Hematopoietic multipotent progenitor cell (in vitro differentiated cells): ENCODE measurements at regions not wholly inside any gene's neighbourhood (a gene's known extent, or its start where the extent isn't known, plus 50 kb on each side); places are given as distances from the start of the nearest gene placed in this dataset.

Experiments used
- DNase-seq, 3 donors: peaks; one replicate each; pipeline ENCODE4 v3.0.0-alpha.2; 2011 to 2015; ENCODE audit warnings: low read depth in 2 of 3, low spot score in 2 of 3

DNA sequence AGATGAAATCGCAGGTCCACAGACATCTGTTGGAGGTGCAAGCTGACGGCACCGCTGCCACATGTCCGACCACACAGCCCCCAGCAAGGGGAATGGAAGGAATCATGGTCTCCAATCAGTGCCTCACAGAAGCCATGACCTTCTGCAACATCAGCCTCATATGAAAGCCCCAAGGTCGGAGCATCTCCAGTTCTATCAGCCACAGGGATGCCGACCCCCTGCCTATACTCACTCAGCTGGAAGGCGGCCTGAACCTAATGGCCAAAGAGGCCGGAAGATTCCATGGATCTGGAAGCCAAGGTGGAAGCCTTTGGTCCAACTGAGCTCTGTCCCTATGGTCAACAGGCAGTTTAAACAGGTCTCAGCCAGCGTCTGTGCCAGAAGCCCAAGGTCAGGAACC, 278.8 kb downstream of the TNS1 start:
- DNase-seq = no peak

- DNase-seq = no peak
Measured at GRCh38 chr2:217722883-217723472, 279.8 kb downstream of the TNS1 start.

DNA sequence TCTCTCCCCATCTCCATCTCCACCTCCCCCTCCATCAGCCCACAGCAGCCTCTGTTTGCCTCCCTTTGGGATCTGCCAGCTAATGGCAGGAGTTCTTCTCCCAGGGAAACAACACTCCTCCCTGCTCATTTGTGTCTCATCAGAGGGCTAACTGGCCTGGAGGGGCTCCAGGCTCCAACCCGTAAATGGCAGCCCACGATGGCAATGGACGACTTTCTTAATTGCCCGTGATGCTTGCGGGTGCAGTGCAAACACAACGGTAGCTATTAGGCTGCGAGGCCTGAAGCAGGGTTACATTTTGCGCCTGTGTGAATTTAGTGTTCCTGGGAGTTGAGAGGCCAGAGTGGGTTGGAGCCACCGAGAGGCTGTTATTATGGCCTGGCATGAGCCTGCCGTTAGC, 285.1 kb downstream of the TNS1 start:
- DNase-seq = no peak

DNA sequence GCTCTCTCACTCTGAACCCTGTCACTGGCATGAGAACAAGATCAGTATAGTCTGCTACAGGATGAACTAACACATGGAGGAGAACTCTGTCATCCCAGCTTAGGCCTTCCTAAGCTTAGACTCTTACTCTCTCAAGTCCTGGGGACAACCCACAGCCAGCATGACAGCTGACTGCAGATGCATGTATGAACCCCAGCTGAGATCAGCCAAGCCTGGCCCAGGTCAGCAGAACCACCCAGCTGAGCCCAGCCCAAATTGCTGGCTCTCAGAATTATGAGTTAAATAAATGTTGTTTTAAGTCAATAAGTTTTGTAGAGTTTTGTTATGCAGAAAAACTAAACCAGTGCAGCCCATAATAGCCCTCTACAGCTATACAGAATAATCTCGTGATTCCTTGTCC, 287.3 kb downstream of the TNS1 start:
- DNase-seq = no peak

DNA sequence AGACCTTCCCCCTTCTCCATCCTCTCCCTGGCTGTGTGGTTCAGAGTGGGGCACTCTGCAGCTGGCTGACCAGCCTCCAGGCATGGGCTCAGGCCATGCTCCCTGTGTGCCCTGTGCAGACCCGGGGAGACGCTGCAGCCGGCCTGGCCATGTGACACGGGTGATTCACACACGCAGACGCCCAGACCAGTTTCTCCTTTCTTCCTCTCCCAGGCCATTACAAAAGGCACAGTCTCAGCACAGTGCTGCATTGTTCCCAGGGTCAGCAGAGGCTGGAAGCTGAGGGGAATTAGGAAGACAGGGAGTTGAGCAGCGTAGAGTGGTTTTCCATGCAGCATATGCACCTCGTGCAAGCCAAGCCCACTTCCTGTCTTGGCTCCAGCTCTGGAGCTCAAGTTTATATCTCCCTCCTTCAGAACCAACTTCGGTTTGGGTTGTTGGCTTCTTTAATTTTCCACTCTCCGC, 288.5 kb downstream of the TNS1 start:
- DNase-seq = no peak

DNA sequence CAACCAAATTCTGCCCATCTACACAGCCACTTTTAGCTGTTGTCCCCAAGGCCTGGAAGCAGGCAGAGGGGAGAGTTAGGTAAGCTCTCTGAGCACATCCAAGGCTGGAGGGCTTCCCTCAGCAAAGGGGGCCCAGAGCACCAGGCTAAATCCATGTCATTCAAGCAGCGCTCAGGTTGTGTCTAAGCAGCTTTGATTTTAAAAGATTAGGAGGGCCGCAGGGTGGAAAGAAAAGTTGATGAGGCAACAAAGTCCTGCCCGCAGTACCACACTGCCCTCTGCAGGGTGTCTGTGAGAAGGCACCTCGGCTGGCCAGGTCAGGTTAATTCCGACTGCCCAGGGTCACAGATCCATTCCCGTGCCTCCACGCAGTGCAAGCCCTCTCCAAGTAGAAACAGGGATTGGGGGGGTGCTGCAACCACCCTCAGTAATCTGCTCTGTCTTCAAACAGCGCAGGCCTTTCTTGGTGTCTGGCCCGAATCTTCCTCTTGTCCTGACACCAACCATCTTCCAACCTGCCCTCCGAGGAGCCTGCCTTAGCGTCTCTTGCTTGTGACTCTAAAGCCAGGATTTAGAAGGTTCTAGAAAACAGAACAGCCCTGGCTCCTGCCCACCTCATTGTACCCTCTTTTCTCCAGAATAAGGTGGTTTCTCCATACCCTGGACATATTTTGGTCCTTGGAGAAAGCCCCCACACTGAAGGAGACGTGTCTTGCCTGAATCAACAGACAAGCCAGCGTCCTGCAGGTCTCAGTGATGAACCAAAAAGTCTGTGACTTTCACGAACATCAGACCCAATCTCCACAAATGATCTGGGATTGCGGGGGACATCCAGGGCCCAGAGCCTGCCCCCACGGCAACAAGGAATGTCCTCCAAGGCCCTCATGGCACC, 289.2 kb downstream of the TNS1 start:
- peak; percentile 36 to 72 (median 45) for DNase-seq

DNA sequence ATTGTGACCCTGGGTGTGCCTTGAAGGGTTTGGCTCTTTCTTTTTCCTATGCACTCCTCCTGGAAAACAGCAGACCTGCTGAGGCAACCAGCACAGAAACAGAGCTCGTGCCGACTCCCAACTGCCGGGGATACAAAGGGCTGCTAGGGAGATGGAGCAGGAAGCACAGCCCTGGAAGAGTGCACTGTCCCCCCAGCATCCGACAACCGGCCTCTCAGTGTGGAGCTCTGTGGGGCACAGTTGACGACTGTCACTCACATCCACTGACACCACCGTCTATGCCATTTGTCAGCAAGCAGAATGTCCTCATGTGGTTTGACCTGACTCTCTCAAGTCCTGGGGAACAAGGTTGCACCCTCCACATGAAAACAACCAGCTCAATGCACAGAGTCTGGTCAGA, 290.4 kb downstream of the TNS1 start:
- DNase-seq = no peak

DNA sequence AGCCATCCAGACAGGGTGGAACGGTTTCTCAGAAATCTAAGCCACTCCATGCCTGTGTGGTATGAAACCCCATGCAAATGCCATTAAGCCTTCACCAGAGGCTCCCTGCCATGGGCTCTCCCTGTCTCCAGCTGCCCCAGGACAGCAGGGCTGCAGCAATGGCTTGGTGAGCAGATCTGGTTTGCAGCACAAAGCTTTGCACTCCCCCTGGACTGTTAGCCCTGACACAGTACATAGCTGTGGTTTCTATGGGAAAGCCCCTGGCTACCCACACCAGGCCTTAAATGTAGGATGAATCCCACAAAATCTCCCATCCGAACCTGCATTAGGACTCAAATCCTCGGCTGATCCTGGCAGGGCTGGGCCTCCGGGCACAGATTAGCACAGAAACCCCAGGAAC, 291.6 kb downstream of the TNS1 start:
- DNase-seq = no peak

- no peak for DNase-seq
Measured at GRCh38 chr2:217710211-217710765, 292.5 kb downstream of the TNS1 start.

DNA sequence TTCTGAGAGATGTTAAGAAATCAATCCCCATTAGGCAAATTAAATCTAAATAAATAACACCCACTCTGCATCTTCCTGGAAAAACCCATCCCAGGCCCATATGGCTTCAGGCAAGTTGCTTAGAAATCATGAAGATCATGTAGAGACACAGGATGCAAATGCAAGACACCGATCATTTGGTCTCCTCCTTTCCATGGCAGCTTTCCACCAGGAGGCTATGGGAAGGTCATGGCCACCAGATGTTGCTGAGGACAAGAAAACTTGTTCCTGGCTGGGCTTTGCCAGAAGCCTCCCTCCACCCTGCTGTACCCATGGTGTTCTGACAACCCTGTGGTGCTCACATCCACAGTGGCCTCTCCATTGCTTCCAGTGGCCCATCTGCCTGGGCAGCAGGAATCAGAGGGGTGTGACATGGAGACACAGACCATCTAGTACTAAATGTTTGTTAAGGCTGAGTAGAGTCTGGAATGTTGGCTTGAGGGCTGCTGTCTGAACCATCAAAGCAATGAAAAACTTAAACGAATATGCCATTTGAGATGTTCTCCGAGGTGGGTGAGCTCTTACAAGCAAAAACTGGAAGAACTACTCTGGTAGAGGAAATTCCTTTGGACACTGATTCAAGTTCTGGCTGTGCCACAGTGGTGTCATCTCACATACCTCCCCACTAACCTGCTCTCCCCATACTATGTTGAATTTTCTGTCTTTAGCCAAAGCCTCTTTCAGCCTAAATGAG, 293.2 kb downstream of the TNS1 start:
- DNase-seq = no peak

- DNase-seq = no peak
Measured at GRCh38 chr2:217707131-217707611, 295.6 kb downstream of the TNS1 start.

DNA sequence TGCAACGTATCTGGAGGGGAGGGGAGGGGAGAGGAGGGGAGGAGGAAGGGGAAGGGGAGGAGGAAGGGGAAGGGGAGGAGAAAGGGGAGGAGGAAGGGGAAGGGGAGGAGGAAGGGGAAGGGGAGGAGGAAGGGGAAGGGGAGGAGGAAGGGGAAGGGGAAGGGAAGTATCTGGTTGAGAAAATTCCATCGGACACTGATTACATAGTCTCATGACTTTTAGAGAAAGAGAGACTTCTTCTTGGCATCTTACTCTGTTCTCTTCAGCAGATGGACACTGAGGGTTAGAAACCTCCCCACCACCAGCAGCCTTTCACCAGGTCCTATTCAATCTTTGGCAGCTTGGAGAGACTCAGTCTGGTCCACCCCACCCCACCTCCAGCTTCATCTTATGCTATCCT, 296.3 kb downstream of the TNS1 start:
- DNase-seq = no peak

DNA sequence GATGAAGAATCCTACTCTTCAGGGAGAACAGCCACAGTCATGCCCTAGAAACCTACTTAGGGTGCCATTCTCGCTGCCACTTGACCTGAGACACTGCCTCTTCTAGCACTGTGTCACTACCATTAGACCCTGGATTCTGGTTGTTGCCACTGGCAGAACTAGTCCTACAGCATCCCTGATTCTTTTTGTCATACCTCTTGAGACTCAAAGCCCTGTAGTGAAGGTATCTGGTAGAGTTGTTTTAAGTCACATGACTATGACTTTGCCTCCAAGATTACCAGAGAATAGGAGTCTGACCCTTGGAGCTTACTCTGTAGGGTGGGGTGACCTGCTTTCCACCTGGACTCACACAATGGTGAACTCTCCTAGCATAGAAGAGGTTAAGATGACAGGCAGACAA, 296.7 kb downstream of the TNS1 start:
- DNase-seq = no peak

- no peak for DNase-seq
Measured at GRCh38 chr2:217705461-217705860, 297.3 kb downstream of the TNS1 start.

DNA sequence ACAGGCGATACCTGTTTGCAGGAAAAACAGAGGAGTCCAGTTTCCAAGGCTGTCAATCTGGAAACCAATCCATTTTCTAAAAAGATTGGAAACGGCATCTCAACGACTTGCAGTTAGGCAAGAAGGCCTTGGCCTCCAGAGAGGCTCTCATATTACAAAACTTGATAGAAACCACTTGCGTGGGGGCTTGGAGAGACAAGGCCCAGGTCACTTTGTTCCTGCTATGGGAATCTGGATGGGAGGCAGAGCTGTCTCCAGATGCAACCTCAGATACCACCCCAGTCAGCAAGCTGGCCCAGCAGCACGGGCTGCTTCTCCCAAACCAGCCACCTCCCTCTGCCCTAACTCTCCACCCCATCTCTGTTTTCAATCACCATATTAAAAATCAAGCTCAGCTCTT, 298.8 kb downstream of the TNS1 start:
- no peak for DNase-seq

GRCh38 chr2:217703102-217703501, 299.7 kb downstream of the TNS1 start:
- DNase-seq = no peak

GRCh38 chr2:217701622-217702021, 301.2 kb downstream of the TNS1 start:
- DNase-seq = no peak

DNA sequence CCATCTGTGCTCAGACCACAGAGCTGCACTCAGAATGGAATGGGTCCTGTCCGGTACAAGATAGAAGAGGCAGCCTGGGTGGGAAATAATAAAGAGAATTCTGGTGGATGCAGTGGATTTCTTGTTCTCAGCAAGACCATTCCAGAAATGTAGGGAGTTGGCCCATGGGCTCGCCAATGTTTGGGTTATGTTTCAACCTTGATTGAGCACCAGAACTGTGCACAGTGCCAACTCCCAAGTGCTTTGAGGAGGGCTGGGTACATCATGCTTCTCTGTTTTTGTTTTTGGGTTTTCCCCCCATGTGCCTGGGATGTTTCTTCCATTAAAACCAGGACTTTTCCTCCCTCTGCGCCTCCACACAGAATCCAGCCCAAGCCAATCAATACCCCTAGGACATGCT, 304.1 kb downstream of the TNS1 start:
- no peak for DNase-seq

- DNase-seq = peak in 1 of 3 donors; percentile 5
Measured at GRCh38 chr2:217695033-217695520, 307.7 kb downstream of the TNS1 start.

- DNase-seq = no peak
Measured at GRCh38 chr2:217694291-217694690, 308.5 kb downstream of the TNS1 start.

GRCh38 chr2:217693363-217693762, 309.4 kb downstream of the TNS1 start:
- DNase-seq = no peak
